ENCODE measurements at regions not wholly inside any gene's neighbourhood (a gene's known extent, or its start where the extent isn't known, plus 50 kb on each side); places are given as distances from the start of the nearest gene placed in this dataset.

DNA sequence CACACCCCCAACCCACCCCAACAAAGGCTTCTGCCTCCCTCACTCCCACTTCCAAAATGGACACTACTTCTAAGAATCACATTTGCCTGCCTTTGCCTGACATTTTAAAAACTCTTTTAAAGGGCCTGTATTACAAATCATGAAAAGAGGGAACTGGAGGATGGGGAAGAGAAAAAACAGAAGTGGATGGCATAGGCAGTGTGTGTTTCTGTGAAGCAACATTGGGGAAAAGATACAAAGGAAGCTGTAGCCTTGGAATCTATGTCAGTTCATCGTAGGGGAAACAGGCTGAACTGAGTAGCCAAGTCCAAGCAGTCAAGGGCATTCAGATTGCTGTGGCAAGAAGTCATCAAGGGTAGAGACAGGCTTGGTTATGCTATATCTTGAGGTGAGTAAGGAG, 273.9 kb downstream of the BTG1 start:
- no peaks in the 10 kb centered on the region for H4K20me1 ChIP-seq (ENCODE audit: insufficient read depth, poor library complexity, severe bottlenecking)
- no peak overlapping the region for H3K4me3 ChIP-seq
- TF ChIP-seq EZH2phosphoT487 (IDR thresholded peaks at IDR 0.05; ENCODE audit: low read depth, severe bottlenecking, unreplicated experiment) (no peak), EZH2 (IDR thresholded peaks at IDR 0.05; ENCODE audit: borderline replicate concordance) (no peak)
- TF ChIP-seq, protein P1, sequence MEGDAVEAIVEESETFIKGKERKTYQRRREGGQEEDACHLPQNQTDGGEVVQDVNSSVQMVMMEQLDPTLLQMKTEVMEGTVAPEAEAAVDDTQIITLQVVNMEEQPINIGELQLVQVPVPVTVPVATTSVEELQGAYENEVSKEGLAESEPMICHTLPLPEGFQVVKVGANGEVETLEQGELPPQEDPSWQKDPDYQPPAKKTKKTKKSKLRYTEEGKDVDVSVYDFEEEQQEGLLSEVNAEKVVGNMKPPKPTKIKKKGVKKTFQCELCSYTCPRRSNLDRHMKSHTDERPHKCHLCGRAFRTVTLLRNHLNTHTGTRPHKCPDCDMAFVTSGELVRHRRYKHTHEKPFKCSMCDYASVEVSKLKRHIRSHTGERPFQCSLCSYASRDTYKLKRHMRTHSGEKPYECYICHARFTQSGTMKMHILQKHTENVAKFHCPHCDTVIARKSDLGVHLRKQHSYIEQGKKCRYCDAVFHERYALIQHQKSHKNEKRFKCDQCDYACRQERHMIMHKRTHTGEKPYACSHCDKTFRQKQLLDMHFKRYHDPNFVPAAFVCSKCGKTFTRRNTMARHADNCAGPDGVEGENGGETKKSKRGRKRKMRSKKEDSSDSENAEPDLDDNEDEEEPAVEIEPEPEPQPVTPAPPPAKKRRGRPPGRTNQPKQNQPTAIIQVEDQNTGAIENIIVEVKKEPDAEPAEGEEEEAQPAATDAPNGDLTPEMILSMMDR (IDR thresholded peaks at IDR 0.05; ENCODE audit: poor library complexity) = no peak
- 90% methylated on average over 1 of the region's 1 CpG for WGBS (ENCODE audit: low lambda C conversion rate, missing lambda C conversion rate)
- no peaks in the 10 kb centered on the region for H3K9me3 ChIP-seq (ENCODE audit: low read depth)
- H3K27me3 ChIP-seq = no peaks in the 10 kb centered on the region
- no peaks in the 10 kb centered on the region for H3K4me1 ChIP-seq (ENCODE audit: insufficient read depth)
- H3K9me2 ChIP-seq (replicated peaks; ENCODE audit: insufficient read depth) = no peaks in the 10 kb centered on the region
- H2AFZ ChIP-seq = no peak overlapping the region
- no peaks in the 10 kb centered on the region for H3K36me3 ChIP-seq (replicated peaks; ENCODE audit: insufficient read depth, low read depth)
- no peaks in the 10 kb centered on the region for H3K79me2 ChIP-seq
- no peak for DNase-seq (ENCODE audit: low spot score)
- H3K4me2 ChIP-seq = no peak overlapping the region
- H3K27ac ChIP-seq = no peak overlapping the region

DNA sequence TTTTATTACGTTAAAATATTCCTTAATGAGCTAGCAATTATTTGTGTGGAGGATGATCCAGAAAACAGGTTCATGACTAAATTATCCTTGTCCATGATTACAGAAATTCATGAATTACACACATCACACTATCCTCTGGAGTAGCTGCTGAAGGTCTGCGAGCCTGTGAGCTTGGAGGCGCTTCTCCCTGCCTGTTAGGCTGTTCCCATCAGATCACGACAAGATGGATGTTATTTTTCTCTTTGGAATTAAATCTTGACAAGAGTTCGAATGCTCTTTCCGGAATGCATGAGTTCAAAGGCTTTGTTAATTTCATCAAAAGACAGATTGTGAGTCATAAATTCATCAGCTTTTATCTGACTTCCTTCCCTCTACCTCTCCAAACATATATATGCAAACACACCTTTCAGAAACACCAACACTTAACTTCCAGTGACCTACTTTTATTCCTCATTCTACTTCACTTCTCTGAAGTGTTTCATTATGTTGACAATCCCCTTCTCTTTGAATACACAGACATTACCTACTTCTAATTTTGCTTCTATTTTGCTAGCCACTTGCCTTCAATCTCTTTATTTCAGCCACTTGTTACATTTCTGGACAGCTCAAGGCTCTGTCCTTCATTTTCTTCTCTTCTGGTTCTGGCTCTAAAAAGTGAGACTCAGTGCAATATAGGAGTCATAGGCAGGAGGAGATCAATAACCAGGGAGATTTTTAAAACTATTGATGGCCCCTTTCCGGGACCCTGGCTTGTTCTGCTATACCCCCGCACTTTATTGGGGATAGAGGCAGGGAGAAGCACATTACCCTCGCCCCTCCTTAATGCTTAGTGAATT, 274.6 kb downstream of the BTG1 start:
- TF ChIP-seq, protein P1 (IDR thresholded peaks at IDR 0.05; ENCODE audit: poor library complexity) = no peak
- TF ChIP-seq EZH2phosphoT487 (IDR thresholded peaks at IDR 0.05; ENCODE audit: low read depth, severe bottlenecking, unreplicated experiment) (no peak), EZH2 (IDR thresholded peaks at IDR 0.05; ENCODE audit: borderline replicate concordance) (no peak)
- WGBS (ENCODE audit: low lambda C conversion rate, missing lambda C conversion rate) = 84% methylated on average over 9 of the region's 9 CpGs
- no peak for DNase-seq (ENCODE audit: low spot score)

DNA sequence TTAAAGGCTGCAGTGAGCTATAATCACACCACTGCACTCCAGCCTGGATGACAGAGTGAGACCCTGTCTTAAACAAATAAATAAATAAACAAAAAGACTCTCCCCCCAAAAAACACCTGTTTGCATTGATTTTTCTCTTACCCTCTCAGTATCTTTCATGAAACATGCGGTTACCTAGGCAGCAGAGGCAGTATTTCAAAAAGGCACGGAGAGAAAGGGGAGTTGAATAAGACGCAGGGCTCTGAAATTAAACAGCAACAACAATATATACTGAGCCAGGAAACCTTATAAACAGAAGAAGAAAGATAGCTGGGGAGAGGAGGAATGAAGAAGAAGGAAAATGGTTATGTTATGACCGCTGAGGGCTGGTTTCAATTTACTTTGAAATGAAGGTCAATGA, 277.6 kb downstream of the BTG1 start:
- DNase-seq (ENCODE audit: low spot score) = no peak
- Histone ChIP-seq H3K9me2 (replicated peaks; ENCODE audit: insufficient read depth) (no peaks in the 10 kb centered on the region), H3K36me3 (replicated peaks; ENCODE audit: insufficient read depth, low read depth) (no peaks in the 10 kb centered on the region), H4K20me1 (ENCODE audit: insufficient read depth, poor library complexity, severe bottlenecking) (no peaks in the 10 kb centered on the region), H3K9me3 (ENCODE audit: low read depth) (no peaks in the 10 kb centered on the region), H3K4me1 (ENCODE audit: insufficient read depth) (no peaks in the 10 kb centered on the region), H3K27ac (no peak overlapping the region), H3K27me3 (no peaks in the 10 kb centered on the region), H2AFZ (no peak overlapping the region), H3K4me3 (no peak overlapping the region), H3K4me2 (no peak overlapping the region), H3K79me2 (no peaks in the 10 kb centered on the region)
- 85% methylated on average over 4 of the region's 4 CpGs for WGBS (ENCODE audit: low lambda C conversion rate, missing lambda C conversion rate)
- TF ChIP-seq, protein P1 (IDR thresholded peaks at IDR 0.05; ENCODE audit: poor library complexity) = no peak
- TF ChIP-seq EZH2 (IDR thresholded peaks at IDR 0.05; ENCODE audit: borderline replicate concordance) (no peak), EZH2phosphoT487 (IDR thresholded peaks at IDR 0.05; ENCODE audit: low read depth, severe bottlenecking, unreplicated experiment) (no peak)

More for the DNA sequence above, 274.6 kb downstream of the BTG1 start:
- Histone ChIP-seq H3K27ac (no peak overlapping the region), H4K20me1 (ENCODE audit: insufficient read depth, poor library complexity, severe bottlenecking) (no peaks in the 10 kb centered on the region), H3K9me2 (replicated peaks; ENCODE audit: insufficient read depth) (no peaks in the 10 kb centered on the region), H3K79me2 (no peaks in the 10 kb centered on the region), H3K9me3 (ENCODE audit: low read depth) (no peaks in the 10 kb centered on the region), H3K4me3 (no peak overlapping the region), H3K4me1 (ENCODE audit: insufficient read depth) (no peaks in the 10 kb centered on the region), H3K4me2 (no peak overlapping the region), H2AFZ (no peak overlapping the region), H3K36me3 (replicated peaks; ENCODE audit: insufficient read depth, low read depth) (no peaks in the 10 kb centered on the region), H3K27me3 (no peaks in the 10 kb centered on the region)

Data from hepatocyte (in vitro differentiated cells).